ENCODE measurements at regions not wholly inside any gene's neighbourhood (a gene's known extent, or its start where the extent isn't known, plus 50 kb on each side); places are given as distances from the start of the nearest gene placed in this dataset.

DNA sequence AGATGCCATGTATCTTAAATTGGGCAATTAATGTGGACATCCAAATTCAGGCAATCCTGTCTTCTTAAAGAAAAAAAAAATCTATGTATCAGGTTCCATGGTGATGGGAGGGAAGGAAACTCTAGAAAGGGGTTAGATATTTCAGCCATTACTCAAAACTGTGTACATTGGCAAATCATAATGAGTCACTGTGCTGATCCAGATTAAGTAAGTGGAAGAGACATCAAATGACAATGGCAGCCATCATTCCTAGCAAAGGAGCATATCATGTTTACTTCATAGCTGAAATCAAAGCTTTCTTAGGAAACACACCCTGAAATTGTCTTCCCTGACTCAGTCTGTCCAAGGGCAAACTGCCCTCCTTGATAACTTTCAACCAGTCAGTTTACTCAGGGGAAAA is 713.3 kb upstream of the GBE1 start:
- no peak for TF ChIP-seq POLR2A (IDR thresholded peaks at IDR 0.05)
- TF ChIP-seq, protein P1, sequence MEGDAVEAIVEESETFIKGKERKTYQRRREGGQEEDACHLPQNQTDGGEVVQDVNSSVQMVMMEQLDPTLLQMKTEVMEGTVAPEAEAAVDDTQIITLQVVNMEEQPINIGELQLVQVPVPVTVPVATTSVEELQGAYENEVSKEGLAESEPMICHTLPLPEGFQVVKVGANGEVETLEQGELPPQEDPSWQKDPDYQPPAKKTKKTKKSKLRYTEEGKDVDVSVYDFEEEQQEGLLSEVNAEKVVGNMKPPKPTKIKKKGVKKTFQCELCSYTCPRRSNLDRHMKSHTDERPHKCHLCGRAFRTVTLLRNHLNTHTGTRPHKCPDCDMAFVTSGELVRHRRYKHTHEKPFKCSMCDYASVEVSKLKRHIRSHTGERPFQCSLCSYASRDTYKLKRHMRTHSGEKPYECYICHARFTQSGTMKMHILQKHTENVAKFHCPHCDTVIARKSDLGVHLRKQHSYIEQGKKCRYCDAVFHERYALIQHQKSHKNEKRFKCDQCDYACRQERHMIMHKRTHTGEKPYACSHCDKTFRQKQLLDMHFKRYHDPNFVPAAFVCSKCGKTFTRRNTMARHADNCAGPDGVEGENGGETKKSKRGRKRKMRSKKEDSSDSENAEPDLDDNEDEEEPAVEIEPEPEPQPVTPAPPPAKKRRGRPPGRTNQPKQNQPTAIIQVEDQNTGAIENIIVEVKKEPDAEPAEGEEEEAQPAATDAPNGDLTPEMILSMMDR (IDR thresholded peaks at IDR 0.05) = no peak

Data from heart left ventricle (tissue), 13 donors.